GM19023 (cell line): ENCODE measurements at regions not wholly inside any gene's neighbourhood (a gene's known extent, or its start where the extent isn't known, plus 50 kb on each side); places are given as distances from the start of the nearest gene placed in this dataset.
"Not testable (repeated sequence)": the region's sequence is repeated elsewhere in the genome, so short reads cannot be mapped to it uniquely, and the experiment has no call there.

Source experiments
- ATAC-seq: cut with Tn5 transposase; IDR thresholded peaks from one replicate; pipeline ENCODE4 v1.9.1; 2021; ENCODE audit warnings: mild to moderate bottlenecking, moderate library complexity; ENCODE audit not compliant: unreplicated experiment

GRCh38 chr18:52227536-52227935, 112.5 kb upstream of the DCC start:
- no peak for ATAC-seq

DNA sequence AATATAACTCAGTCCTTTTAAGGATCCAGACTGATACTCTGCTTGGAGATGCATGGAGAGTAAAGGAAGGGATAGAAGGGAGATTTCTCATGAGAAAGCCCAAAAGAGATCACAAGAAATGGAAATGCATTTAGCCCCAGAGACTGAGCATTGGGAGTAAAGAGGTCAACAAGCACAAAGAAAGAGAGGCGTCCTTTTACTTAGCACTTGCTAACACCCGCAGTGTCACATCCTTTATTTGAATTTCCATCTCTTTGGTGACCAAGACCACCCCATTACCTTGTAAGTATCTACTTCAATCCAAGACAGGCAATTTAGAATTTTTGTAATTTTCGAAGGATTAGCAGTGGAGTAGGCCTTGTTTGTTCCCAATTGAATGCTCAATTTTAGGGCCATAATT, 111.8 kb upstream of the DCC start:
- ATAC-seq: no peak

GRCh38 chr18:52236131-52236530, 103.9 kb upstream of the DCC start:
- no peak for ATAC-seq

DNA sequence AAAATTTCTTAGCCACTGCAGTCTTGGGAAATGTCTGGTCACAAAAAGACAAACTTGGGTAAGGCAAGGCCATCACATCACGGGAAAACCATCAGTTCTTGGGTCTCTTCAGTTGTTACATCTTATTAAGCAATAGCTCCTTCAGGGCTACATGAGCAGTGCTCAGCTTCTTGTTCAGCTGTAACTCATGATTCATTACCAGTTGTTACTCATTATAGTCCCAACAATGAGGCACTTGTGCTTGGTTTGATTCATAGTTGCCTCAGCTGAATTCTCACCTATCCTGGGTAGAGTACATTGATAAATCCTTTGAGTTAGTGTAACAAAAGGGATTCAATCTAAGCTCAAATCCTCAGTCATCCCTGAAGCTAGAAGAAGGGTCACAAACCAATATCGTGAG, 102.4 kb upstream of the DCC start:
- no peak for ATAC-seq

DNA sequence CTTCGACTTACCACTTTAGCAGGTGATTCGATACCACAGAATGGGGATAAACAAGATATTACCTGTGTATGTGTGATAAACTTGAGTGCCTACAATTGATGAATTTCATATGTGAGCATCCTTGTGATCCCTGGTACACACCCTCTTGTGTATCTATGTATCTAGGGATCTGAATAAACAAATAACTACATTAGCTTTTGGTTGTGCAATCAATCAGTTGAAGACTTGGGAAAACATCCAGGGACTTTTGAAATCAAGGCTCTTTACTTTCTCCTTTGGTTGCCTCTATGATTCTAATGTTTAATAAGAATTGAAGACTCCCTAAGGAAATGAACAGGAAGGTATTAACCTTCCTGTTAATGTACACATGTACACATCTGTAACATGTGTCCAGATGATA, 97.3 kb upstream of the DCC start:
- ATAC-seq: no peak

GRCh38 chr18:52244658-52245057, 95.3 kb upstream of the DCC start:
- no peak for ATAC-seq

GRCh38 chr18:52254367-52254766, 85.6 kb upstream of the DCC start:
- no peak for ATAC-seq

DNA sequence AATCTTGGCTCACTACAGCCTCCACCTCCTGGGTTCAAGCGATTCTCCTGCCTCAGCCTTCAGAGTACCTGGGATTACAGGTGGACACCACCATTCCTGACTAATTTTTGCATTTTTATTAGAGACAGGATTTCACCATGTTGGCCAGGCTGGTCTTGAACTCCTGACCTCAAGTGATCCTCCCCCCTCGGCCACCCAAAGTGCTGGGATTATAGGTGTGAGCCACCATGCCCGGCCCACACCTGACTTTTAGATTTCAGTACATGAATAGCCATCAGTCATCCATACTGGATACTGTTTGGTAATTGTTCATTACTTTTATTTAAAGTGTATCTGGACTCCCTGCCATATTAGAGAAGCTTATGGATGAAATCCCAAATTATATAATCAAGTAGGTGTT, 82.6 kb upstream of the DCC start:
- ATAC-seq: not testable (repeated sequence)

- peak; percentile 52 for ATAC-seq
Measured at GRCh38 chr18:52275817-52276216, 64.2 kb upstream of the DCC start.

DNA sequence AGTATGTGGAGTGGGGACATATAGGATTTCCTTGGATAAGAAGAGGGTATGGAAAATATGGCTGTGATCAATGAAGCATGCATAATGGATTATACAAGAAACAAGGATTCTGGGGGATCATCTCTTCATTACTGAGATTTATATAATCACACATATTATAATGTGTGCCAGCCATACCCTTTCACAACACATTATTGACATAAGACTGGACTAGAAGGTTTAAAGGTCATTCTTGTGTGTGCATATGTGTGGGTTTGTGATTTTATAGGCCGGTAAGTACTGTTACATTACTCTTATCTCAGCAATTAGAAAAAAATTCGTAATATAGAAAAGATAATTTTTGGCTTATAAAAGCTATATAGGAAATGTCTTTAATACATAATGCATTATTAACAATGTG, 62.2 kb upstream of the DCC start:
- no peak for ATAC-seq

GRCh38 chr18:52278191-52278590, 61.8 kb upstream of the DCC start:
- no peak for ATAC-seq

DNA sequence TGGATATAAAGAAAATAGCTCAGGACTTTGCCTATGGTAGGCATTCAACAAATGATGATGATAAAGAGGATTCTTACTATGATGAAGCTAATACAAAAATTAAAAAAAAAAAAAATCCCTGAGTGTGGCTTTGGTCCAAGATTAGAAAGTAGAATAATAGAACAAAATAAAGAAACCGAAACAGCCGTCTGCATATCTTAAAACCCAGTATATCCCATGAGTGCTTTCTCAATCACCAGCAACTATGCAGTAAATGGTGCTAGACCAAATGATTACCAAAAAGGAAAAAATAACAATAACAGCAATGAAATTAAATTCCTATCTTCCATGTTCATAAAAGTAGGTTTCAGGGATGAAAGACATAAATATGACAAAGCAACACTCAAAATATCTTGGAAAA, 59.3 kb upstream of the DCC start:
- no peak for ATAC-seq

GRCh38 chr18:52283927-52284326, 56.1 kb upstream of the DCC start:
- no peak for ATAC-seq

- no peak for ATAC-seq
Measured at GRCh38 chr18:52286675-52287074, 53.3 kb upstream of the DCC start.

- ATAC-seq: no peak
Measured at GRCh38 chr18:52287151-52287550, 52.8 kb upstream of the DCC start.

- ATAC-seq: peak; percentile 66
Measured at GRCh38 chr18:52288403-52289004, 51.5 kb upstream of the DCC start.

DNA sequence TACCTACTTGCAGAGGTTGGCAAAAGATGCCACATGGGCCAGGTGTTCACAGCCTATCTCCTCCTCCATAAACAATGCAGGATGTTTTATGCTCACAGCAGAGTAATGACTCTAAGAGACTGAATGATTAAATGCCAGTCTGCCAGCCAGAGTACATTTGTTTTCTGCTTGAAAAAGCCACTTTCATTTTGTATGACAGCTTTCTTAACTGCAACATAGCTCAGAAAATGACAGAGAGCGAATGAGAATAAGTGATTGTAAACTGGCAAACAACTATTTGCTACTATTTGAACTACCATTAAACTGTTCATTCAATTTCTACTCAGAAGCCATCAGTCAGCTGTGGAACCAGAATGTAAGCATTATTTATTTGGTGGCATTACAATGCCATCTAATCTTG, 50.6 kb upstream of the DCC start:
- no peak for ATAC-seq
